Testis (tissue), 2 donors: ENCODE measurements at regions not wholly inside any gene's neighbourhood (a gene's known extent, or its start where the extent isn't known, plus 50 kb on each side); places are given as distances from the start of the nearest gene placed in this dataset.

Source experiments
- CTCF ChIP-seq, 3 experiments: fragments of 450-650 bp in 2 of 3; fragments of 200-600 bp in 1 of 3; sonication (generic) in 1 of 3; IDR thresholded peaks; one replicate each; pipeline ENCODE4 v1.5.1; 2016 to 2019; ENCODE audit warnings: antibody characterized with exemption in 3 of 3, mild to moderate bottlenecking in 2 of 3, moderate library complexity in 1 of 3
- POLR2A ChIP-seq: fragments of 450-650 bp; IDR thresholded peaks from one replicate; pipeline ENCODE4 v1.6.1; 2017; ENCODE audit warnings: antibody characterized with exemption, mild to moderate bottlenecking, moderate library complexity

GRCh38 chr21:35349376-35350080 lies 300.4 kb upstream of the RUNX1 start:
- TF ChIP-seq CTCF (IDR thresholded peaks at IDR 0.05) (no peak), POLR2A (no peak)
